ENCODE measurements at regions not wholly inside any gene's neighbourhood (a gene's known extent, or its start where the extent isn't known, plus 50 kb on each side); places are given as distances from the start of the nearest gene placed in this dataset.

GRCh38 chr1:222989443-222989842, 153.6 kb downstream of the TLR5 start:
- TF ChIP-seq CTCF (IDR thresholded peaks at IDR 0.05), result no peak
- H3K27me3 ChIP-seq (replicated peaks; ENCODE audit: insufficient read depth), result no peaks in the 10 kb centered on the region
- no peak for ATAC-seq (ENCODE audit: insufficient number of reproducible peaks, low FRiP score, low read depth)
- H3K27ac ChIP-seq, result no peak overlapping the region
- no peak for DNase-seq (ENCODE audit: low spot score)
- no peaks in the 10 kb centered on the region for H3K9me3 ChIP-seq
- no peaks in the 10 kb centered on the region for H3K36me3 ChIP-seq
- H3K4me3 ChIP-seq, result no peak overlapping the region
- H3K4me1 ChIP-seq (ENCODE audit: control insufficient read depth in 1 of 2, low read depth in 2 of 2), result peaks cover 0 to 3% of the 10 kb centered on the region in 2 donors

- ATAC-seq (ENCODE audit: insufficient number of reproducible peaks, low FRiP score, low read depth) (no peak), DNase-seq (ENCODE audit: low spot score) (no peak)
- H3K27me3 ChIP-seq (replicated peaks; ENCODE audit: insufficient read depth), result no peaks in the 10 kb centered on the region
- H3K9me3 ChIP-seq, result no peaks in the 10 kb centered on the region
- no peak overlapping the region for H3K4me3 ChIP-seq
- no peaks in the 10 kb centered on the region for H3K36me3 ChIP-seq
- H3K27ac ChIP-seq, result no peak overlapping the region
- peaks cover 0 to 12% of the 10 kb centered on the region in 2 donors for H3K4me1 ChIP-seq (ENCODE audit: control insufficient read depth in 1 of 2, low read depth in 2 of 2)
- TF ChIP-seq CTCF (IDR thresholded peaks at IDR 0.05), result no peak
Measured at GRCh38 chr1:222991177-222991576, 151.9 kb downstream of the TLR5 start.

DNA sequence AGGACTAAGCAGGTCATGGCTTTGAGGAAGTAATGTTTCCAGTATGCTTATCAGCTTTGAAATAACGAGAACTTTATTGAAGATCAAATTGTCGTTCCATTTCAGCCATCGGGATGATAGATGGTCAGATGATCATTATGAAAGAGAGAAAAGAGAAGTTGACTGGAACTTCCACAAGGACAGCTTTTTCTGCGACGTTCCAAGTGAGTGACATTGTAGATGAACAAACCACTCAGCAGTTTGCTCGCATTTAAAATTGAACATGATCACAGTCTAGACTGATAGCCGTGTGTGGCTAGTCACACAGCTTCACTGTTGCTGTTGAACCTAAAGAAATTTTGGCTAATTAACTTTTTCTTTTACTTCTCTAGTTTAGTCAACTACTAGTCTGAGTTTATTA, 151.1 kb downstream of the TLR5 start:
- Histone ChIP-seq H3K4me3 (no peak overlapping the region), H3K9me3 (no peaks in the 10 kb centered on the region), H3K4me1 (ENCODE audit: control insufficient read depth in 1 of 2, low read depth in 2 of 2) (peaks cover 0 to 12% of the 10 kb centered on the region in 2 donors), H3K36me3 (no peaks in the 10 kb centered on the region), H3K27me3 (replicated peaks; ENCODE audit: insufficient read depth) (no peaks in the 10 kb centered on the region), H3K27ac (no peak overlapping the region)
- no peak for ATAC-seq (ENCODE audit: insufficient number of reproducible peaks, low FRiP score, low read depth)
- no peak for DNase-seq (ENCODE audit: low spot score)
- no peak for TF ChIP-seq CTCF (IDR thresholded peaks at IDR 0.05)

DNA sequence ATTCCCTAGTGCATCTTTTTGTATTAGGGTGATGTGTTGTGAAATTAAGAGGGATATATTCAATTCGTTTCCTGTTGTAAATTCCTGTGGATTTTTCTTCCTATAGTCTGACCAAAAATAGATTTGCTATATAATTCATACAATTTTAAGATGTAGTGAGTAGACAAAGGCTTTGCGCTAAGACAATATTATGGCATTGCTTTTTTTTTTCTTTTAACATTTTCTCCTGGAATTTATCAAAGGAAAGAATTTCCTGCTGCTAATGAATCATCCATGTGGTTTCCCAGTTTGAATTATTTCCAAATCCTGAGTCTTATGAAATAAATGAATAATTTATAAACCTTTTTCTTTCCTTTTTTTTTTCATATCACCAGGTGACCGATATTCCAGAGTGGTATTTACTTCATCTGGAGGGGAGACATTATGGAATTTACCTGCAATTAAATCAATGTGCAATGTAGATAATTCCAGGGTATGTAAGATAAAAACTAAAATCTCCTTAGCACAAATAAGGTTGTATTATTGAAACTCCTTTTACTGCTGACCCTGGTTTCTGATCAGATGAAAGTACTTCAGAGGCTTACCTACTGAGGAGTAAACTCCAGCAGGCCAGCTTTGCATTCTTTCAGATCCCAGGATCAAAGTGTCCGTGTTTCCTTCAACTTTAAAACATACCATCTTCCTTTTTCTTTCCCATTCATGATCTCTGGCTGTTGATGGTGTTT, 148.4 kb downstream of the TLR5 start:
- no peak overlapping the region for H3K27ac ChIP-seq
- H3K4me1 ChIP-seq (ENCODE audit: control insufficient read depth in 1 of 2, low read depth in 2 of 2), result peaks cover 0 to 13% of the 10 kb centered on the region in 2 donors
- TF ChIP-seq CTCF (IDR thresholded peaks at IDR 0.05), result no peak
- ATAC-seq (ENCODE audit: insufficient number of reproducible peaks, low FRiP score, low read depth) (no peak), DNase-seq (ENCODE audit: low spot score) (no peak)
- no peak overlapping the region for H3K4me3 ChIP-seq
- no peaks in the 10 kb centered on the region for H3K27me3 ChIP-seq (replicated peaks; ENCODE audit: insufficient read depth)
- H3K9me3 ChIP-seq, result no peaks in the 10 kb centered on the region
- no peaks in the 10 kb centered on the region for H3K36me3 ChIP-seq

- ATAC-seq (ENCODE audit: insufficient number of reproducible peaks, low FRiP score, low read depth), result no peak
- TF ChIP-seq CTCF (IDR thresholded peaks at IDR 0.05), result no peak
- no peak overlapping the region for H3K27ac ChIP-seq
Measured at GRCh38 chr1:222995236-222995580, 147.8 kb downstream of the TLR5 start.

More at GRCh38 chr1:222995236-222995580, 147.8 kb downstream of the TLR5 start:
- DNase-seq (ENCODE audit: low spot score), result no peak
- no peaks in the 10 kb centered on the region for H3K27me3 ChIP-seq (replicated peaks; ENCODE audit: insufficient read depth)
- no peaks in the 10 kb centered on the region for H3K9me3 ChIP-seq
- H3K4me3 ChIP-seq, result no peak overlapping the region
- H3K36me3 ChIP-seq, result no peaks in the 10 kb centered on the region
- H3K4me1 ChIP-seq (ENCODE audit: control insufficient read depth in 1 of 2, low read depth in 2 of 2), result peaks cover 0 to 19% of the 10 kb centered on the region in 2 donors
